ENCODE measurements at regions not wholly inside any gene's neighbourhood (a gene's known extent, or its start where the extent isn't known, plus 50 kb on each side); places are given as distances from the start of the nearest gene placed in this dataset.

- TF ChIP-seq CTCF (IDR thresholded peaks at IDR 0.05) (no peak), POLR2A (IDR thresholded peaks at IDR 0.05) (no peak), POLR2AphosphoS5 (IDR thresholded peaks at IDR 0.05) (no peak), EP300 (IDR thresholded peaks at IDR 0.05) (no peak)
Observed at GRCh38 chr5:101431201-101431600, 528.1 kb upstream of the ST8SIA4 start.
